ENCODE measurements at regions not wholly inside any gene's neighbourhood (a gene's known extent, or its start where the extent isn't known, plus 50 kb on each side); places are given as distances from the start of the nearest gene placed in this dataset.

GRCh38 chr20:37602634-37603033 lies 75.0 kb upstream of the BLCAP start:
- no peak for DNase-seq (ENCODE audit: low spot score)
- in situ Hi-C loops (cut with MboI; ENCODE audit: low sequenced_read_pairs, unreplicated experiment) = no loop called here

GRCh38 chr20:37600486-37600885 lies 72.8 kb upstream of the BLCAP start:
- DNase-seq (ENCODE audit: low spot score) = no peak
- in situ Hi-C loops (cut with MboI; ENCODE audit: low sequenced_read_pairs, unreplicated experiment) = no loop called here
- TF ChIP-seq, protein P1, sequence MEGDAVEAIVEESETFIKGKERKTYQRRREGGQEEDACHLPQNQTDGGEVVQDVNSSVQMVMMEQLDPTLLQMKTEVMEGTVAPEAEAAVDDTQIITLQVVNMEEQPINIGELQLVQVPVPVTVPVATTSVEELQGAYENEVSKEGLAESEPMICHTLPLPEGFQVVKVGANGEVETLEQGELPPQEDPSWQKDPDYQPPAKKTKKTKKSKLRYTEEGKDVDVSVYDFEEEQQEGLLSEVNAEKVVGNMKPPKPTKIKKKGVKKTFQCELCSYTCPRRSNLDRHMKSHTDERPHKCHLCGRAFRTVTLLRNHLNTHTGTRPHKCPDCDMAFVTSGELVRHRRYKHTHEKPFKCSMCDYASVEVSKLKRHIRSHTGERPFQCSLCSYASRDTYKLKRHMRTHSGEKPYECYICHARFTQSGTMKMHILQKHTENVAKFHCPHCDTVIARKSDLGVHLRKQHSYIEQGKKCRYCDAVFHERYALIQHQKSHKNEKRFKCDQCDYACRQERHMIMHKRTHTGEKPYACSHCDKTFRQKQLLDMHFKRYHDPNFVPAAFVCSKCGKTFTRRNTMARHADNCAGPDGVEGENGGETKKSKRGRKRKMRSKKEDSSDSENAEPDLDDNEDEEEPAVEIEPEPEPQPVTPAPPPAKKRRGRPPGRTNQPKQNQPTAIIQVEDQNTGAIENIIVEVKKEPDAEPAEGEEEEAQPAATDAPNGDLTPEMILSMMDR (IDR thresholded peaks at IDR 0.05; ENCODE audit: borderline replicate concordance, control extremely low read depth, extremely low read depth, insufficient read depth, missing control alignments) = no peak

More at GRCh38 chr20:37602634-37603033, 75.0 kb upstream of the BLCAP start:
- TF ChIP-seq, protein P1 (IDR thresholded peaks at IDR 0.05; ENCODE audit: borderline replicate concordance, control extremely low read depth, extremely low read depth, insufficient read depth, missing control alignments) = no peak

GRCh38 chr20:37598575-37599342 lies 71.1 kb upstream of the BLCAP start:
- no peak for DNase-seq (ENCODE audit: low spot score)
- in situ Hi-C loops (cut with MboI; ENCODE audit: low sequenced_read_pairs, unreplicated experiment) = no loop called here
- TF ChIP-seq, protein P1 (IDR thresholded peaks at IDR 0.05; ENCODE audit: borderline replicate concordance, control extremely low read depth, extremely low read depth, insufficient read depth, missing control alignments) = no peak

- TF ChIP-seq, protein P1 (IDR thresholded peaks at IDR 0.05; ENCODE audit: borderline replicate concordance, control extremely low read depth, extremely low read depth, insufficient read depth, missing control alignments) = no peak
- in situ Hi-C loops (cut with MboI; ENCODE audit: low sequenced_read_pairs, unreplicated experiment) = no loop called here
Measured at GRCh38 chr20:37598100-37598543, 70.4 kb upstream of the BLCAP start.

GRCh38 chr20:37596890-37597536 lies 69.3 kb upstream of the BLCAP start:
- TF ChIP-seq, protein P1 (IDR thresholded peaks at IDR 0.05; ENCODE audit: borderline replicate concordance, control extremely low read depth, extremely low read depth, insufficient read depth, missing control alignments) = no peak
- no peak for DNase-seq (ENCODE audit: low spot score)
- in situ Hi-C loops (cut with MboI; ENCODE audit: low sequenced_read_pairs, unreplicated experiment) = no loop called here

More at GRCh38 chr20:37598100-37598543, 70.4 kb upstream of the BLCAP start:
- no peak for DNase-seq (ENCODE audit: low spot score)

DNA sequence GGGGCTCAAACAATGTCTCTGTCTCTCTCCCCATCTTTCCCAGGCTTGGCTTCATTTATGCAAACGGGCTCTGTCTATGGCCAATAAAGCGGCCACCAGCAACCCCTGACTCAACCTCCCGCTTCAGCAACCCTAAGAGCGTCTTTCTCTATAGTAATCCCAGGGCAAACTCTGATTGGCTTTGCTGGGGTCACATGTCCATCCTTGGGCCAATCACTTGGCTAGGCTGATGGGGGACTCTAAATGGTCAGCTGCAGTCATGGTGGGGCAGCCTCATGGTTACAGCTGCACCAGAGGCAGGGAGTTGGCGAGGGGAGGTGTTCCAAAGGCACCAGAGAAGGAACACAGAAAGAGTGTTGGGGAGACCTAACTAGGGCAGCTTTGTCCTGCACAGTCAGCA lies 68.5 kb upstream of the BLCAP start:
- in situ Hi-C loops (cut with MboI; ENCODE audit: low sequenced_read_pairs, unreplicated experiment) = no loop called here
- TF ChIP-seq, protein P1 (IDR thresholded peaks at IDR 0.05; ENCODE audit: borderline replicate concordance, control extremely low read depth, extremely low read depth, insufficient read depth, missing control alignments) = no peak
- DNase-seq (ENCODE audit: low spot score) = no peak

All from GM13976 (cell line).